ENCODE measurements at regions not wholly inside any gene's neighbourhood (a gene's known extent, or its start where the extent isn't known, plus 50 kb on each side); places are given as distances from the start of the nearest gene placed in this dataset.

GRCh38 chr3:113105966-113106660 lies 105.2 kb upstream of the BOC start:
- in situ Hi-C loops (cut with MboI; ENCODE audit: low sequenced_read_pairs) = no loop called here
- intact Hi-C loops (cut with micrococcal nuclease) = no loop called here

More at GRCh38 chr3:113105966-113106660, 105.2 kb upstream of the BOC start:
- no peak overlapping the region for H3K18ac ChIP-seq (ENCODE audit: low read depth, low read length)
- no peak overlapping the region for H3K27ac ChIP-seq (ENCODE audit: insufficient read depth, low read length)
- H3K56ac ChIP-seq (ENCODE audit: extremely low read depth, insufficient read depth, low read length) = no peak overlapping the region
- no peak overlapping the region for H3K4me3 ChIP-seq (ENCODE audit: insufficient read depth, low read depth, low read length)
- no TSS peak for BruUV-seq (replicated peaks)
- POLR2A ChIA-PET (ENCODE audit: unreplicated experiment) = no interaction called here
- DNase-seq = peak; percentile 38
- no peak overlapping the region for H3K23ac ChIP-seq (ENCODE audit: low read depth, low read length)
- CTCF ChIA-PET = interaction anchor here (0.7 kb wide), 1 partner anchor 192 kb away, joined by 4 read pairs; no protein-coding TSS in a partner anchor
- H3K4ac ChIP-seq (ENCODE audit: low read depth, low read length) = no peak overlapping the region
- no peak overlapping the region for H2AK5ac ChIP-seq (ENCODE audit: low read depth, low read length)
- H3K9me3 ChIP-seq (ENCODE audit: control insufficient read depth, insufficient read depth, low read length) = no peaks in the 10 kb centered on the region
- dilution Hi-C loops (cut with HindIII; ENCODE audit: low sequenced_read_pairs, unreplicated experiment) = no loop called here
- H3K36me3 ChIP-seq (ENCODE audit: control insufficient read depth, insufficient read depth, low read length) = no peaks in the 10 kb centered on the region
- no peak overlapping the region for H2AFZ ChIP-seq (replicated peaks; ENCODE audit: low read length, poor library complexity)
- H3K9ac ChIP-seq (ENCODE audit: low read depth, low read length) = no peak overlapping the region
- no peaks in the 10 kb centered on the region for H4K20me1 ChIP-seq (ENCODE audit: insufficient read depth, low read length)
- peaks cover 10% of the 10 kb centered on the region; the same call in 1 of the 2 replicates for H3K4me1 ChIP-seq (ENCODE audit: control insufficient read depth, insufficient read depth, low read length)
- WGBS, 2 experiments (ENCODE audit: extremely low coverage in 2 of 2, insufficient read length in 1 of 2) = no CpG with 5 or more reads among the region's 4 CpGs
- no peak overlapping the region for H2BK120ac ChIP-seq (ENCODE audit: low read depth, low read length)
- H3K79me1 ChIP-seq (ENCODE audit: low read depth in 1 of 2, low read length in 2 of 2) = no peaks in the 10 kb centered on the region
- H2BK15ac ChIP-seq (ENCODE audit: low read depth, low read length) = no peak overlapping the region
- TF ChIP-seq SMC3 (IDR thresholded peaks at IDR 0.05; ENCODE audit: low read depth, low read length) (no peak), MAZ (IDR thresholded peaks at IDR 0.05; ENCODE audit: borderline replicate concordance, low read depth, low read length) (no peak), BHLHE40 (IDR thresholded peaks at IDR 0.05; ENCODE audit: low read depth, low read length) (no peak)
- H2AK9ac ChIP-seq (replicated peaks; ENCODE audit: low read depth, low read length, poor library complexity) = no peak overlapping the region
- no peak overlapping the region for H2BK20ac ChIP-seq (ENCODE audit: low read depth, low read length)
- peak overlapping the region; percentile 13; the same call in 1 of the 2 replicates for H4K91ac ChIP-seq (ENCODE audit: insufficient read depth, low read depth, low read length)
- no peak overlapping the region for H3K14ac ChIP-seq (replicated peaks; ENCODE audit: low read depth, low read length)
- no peak overlapping the region for H4K5ac ChIP-seq (ENCODE audit: low read depth, low read length)
- H3K27me3 ChIP-seq (ENCODE audit: control insufficient read depth, insufficient read depth, low read length) = peaks cover 37% of the 10 kb centered on the region
- H2BK5ac ChIP-seq (ENCODE audit: low read depth, low read length, poor library complexity, severe bottlenecking) = no peak overlapping the region
- no peak overlapping the region for H4K8ac ChIP-seq (ENCODE audit: low read depth in 2 of 2, low read length in 2 of 2)
- no peaks in the 10 kb centered on the region for H3K9me1 ChIP-seq (ENCODE audit: insufficient read depth, low read length)
- no peak; the same call in none of the 2 replicates for ATAC-seq (ENCODE audit: low read depth)
- no peak overlapping the region for H3K4me2 ChIP-seq (ENCODE audit: low read depth, low read length)

Data from IMR-90 (cell line).